ENCODE measurements at regions not wholly inside any gene's neighbourhood (a gene's known extent, or its start where the extent isn't known, plus 50 kb on each side); places are given as distances from the start of the nearest gene placed in this dataset.

DNA sequence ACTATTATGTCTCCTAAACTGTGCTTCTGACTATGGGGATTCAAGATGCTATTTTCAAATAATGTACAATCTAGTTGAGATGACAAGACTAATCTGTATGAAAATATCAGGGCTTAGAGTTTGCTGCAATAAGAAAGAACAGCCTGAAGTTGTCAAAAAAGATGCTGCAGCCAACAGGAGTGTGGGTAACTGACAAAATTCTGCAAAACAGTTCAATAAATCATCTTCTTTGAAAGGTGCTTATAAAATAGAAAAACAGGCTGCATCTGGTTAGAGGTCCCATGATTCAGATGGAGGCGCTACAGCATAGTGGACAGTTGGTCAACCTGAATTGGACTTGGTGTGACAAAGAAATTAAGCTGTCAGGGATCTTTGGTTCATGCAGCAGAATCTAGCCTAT, 511.0 kb downstream of the XPNPEP1 start:
- H3K27ac ChIP-seq (ENCODE audit: insufficient read length, low read depth, low read length): no peak overlapping the region
- H3K23me2 ChIP-seq (ENCODE audit: insufficient read length, low read depth, low read length, poor library complexity, severe bottlenecking): no peaks in the 10 kb centered on the region
- Mint-ChIP-seq H3K4me1 (no peaks in the 10 kb centered on the region), H3K27ac (no peak overlapping the region; a peak in 1 of 7 replicates), H3K36me3 (ENCODE audit: insufficient read depth in 1 of 3, low read depth in 3 of 3) (no peaks in the 10 kb centered on the region), H3K4me3 (no peak overlapping the region), H3K27me3 (ENCODE audit: low read depth) (no peaks in the 10 kb centered on the region), H3K9me3 (peaks cover 3% of the 10 kb centered on the region in 2 experiments; a peak in 3 of 5 replicates)
- no peak overlapping the region for H2AK5ac ChIP-seq (ENCODE audit: insufficient read length, low read length)
- no peaks in the 10 kb centered on the region for H4K20me1 ChIP-seq (ENCODE audit: control insufficient read depth, insufficient read depth, insufficient read length)
- no CpG with 5 or more reads among the region's 1 CpG for WGBS (ENCODE audit: extremely low coverage, insufficient read length, low lambda C conversion rate)
- H3K4ac ChIP-seq (ENCODE audit: low read depth, low read length): no peak overlapping the region
- H3K79me2 ChIP-seq (ENCODE audit: insufficient read depth, low read length): no peaks in the 10 kb centered on the region
- no peaks in the 10 kb centered on the region for H3K79me1 ChIP-seq (ENCODE audit: insufficient read depth, low read depth, low read length, poor library complexity, severe bottlenecking)
- no peak overlapping the region for H4K8ac ChIP-seq (replicated peaks; ENCODE audit: insufficient read length, low read depth, low read length)
- no peak for DNase-seq
- H2BK120ac ChIP-seq (ENCODE audit: low read depth, low read length, poor library complexity, severe bottlenecking): no peak overlapping the region
- H3T11ph ChIP-seq (ENCODE audit: low read length): no peak overlapping the region
- no peak overlapping the region for H2BK5ac ChIP-seq (ENCODE audit: insufficient read length, low read length)
- H3K9me3 ChIP-seq (ENCODE audit: control insufficient read depth, low read depth, low read length): no peaks in the 10 kb centered on the region
- no peak overlapping the region for H4K91ac ChIP-seq (ENCODE audit: insufficient read length, low read depth, low read length)
- H3K56ac ChIP-seq (ENCODE audit: insufficient read length, low read depth, low read length): no peak overlapping the region
- no peak overlapping the region for H2BK20ac ChIP-seq (ENCODE audit: low read depth, low read length, poor library complexity, severe bottlenecking)
- H4K5ac ChIP-seq (ENCODE audit: insufficient read length, low read depth, low read length): no peak overlapping the region
- H3K14ac ChIP-seq (ENCODE audit: insufficient read depth, low read length): no peak overlapping the region
- H2AFZ ChIP-seq (ENCODE audit: low read length): no peak overlapping the region
- no peak overlapping the region for H2BK12ac ChIP-seq (ENCODE audit: insufficient read length, low read depth, low read length)
- TF ChIP-seq, protein P1, sequence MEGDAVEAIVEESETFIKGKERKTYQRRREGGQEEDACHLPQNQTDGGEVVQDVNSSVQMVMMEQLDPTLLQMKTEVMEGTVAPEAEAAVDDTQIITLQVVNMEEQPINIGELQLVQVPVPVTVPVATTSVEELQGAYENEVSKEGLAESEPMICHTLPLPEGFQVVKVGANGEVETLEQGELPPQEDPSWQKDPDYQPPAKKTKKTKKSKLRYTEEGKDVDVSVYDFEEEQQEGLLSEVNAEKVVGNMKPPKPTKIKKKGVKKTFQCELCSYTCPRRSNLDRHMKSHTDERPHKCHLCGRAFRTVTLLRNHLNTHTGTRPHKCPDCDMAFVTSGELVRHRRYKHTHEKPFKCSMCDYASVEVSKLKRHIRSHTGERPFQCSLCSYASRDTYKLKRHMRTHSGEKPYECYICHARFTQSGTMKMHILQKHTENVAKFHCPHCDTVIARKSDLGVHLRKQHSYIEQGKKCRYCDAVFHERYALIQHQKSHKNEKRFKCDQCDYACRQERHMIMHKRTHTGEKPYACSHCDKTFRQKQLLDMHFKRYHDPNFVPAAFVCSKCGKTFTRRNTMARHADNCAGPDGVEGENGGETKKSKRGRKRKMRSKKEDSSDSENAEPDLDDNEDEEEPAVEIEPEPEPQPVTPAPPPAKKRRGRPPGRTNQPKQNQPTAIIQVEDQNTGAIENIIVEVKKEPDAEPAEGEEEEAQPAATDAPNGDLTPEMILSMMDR (conservative IDR thresholded peaks at IDR 0.05): no peak
- no peak overlapping the region for H2BK15ac ChIP-seq (ENCODE audit: low read depth, low read length)
- no peak overlapping the region for H3K18ac ChIP-seq (ENCODE audit: insufficient read length, low read depth, low read length)
- H3K23ac ChIP-seq (ENCODE audit: insufficient read length, low read depth, low read length): no peak overlapping the region
- H3K27me3 ChIP-seq (ENCODE audit: insufficient read depth, low read length): no peaks in the 10 kb centered on the region
- H3K4me1 ChIP-seq (ENCODE audit: insufficient read depth, low read length): no peaks in the 10 kb centered on the region
- no peak overlapping the region for H3K9ac ChIP-seq (ENCODE audit: extremely low read depth, insufficient read length, low read length)
- no peak overlapping the region for H3K4me2 ChIP-seq (ENCODE audit: insufficient read depth, insufficient read length, low read length)

Measured in H9 (cell line).